ENCODE measurements at regions not wholly inside any gene's neighbourhood (a gene's known extent, or its start where the extent isn't known, plus 50 kb on each side); places are given as distances from the start of the nearest gene placed in this dataset.

- TF ChIP-seq RAD21 (IDR thresholded peaks at IDR 0.05; ENCODE audit: low read length) (no peak), MAZ (IDR thresholded peaks at IDR 0.05; ENCODE audit: borderline replicate concordance, low read depth, low read length) (no peak), CTCF (conservative IDR thresholded peaks at IDR 0.05; ENCODE audit: low read depth, low read length) (no peak), FOS (IDR thresholded peaks at IDR 0.05; ENCODE audit: low read depth, low read length) (no peak), POLR2A (IDR thresholded peaks at IDR 0.05; ENCODE audit: low read depth, low read length) (no peak), CEBPB (IDR thresholded peaks at IDR 0.05; ENCODE audit: low read depth, low read length) (no peak), CHD1 (IDR thresholded peaks at IDR 0.05; ENCODE audit: low read depth, low read length) (no peak), BHLHE40 (IDR thresholded peaks at IDR 0.05; ENCODE audit: low read depth, low read length) (no peak), RFX5 (IDR thresholded peaks at IDR 0.05; ENCODE audit: low read depth, low read length) (no peak)
Measured at GRCh38 chr1:203565981-203566380, 60.7 kb upstream of the ATP2B4 start.
